ENCODE measurements at regions not wholly inside any gene's neighbourhood (a gene's known extent, or its start where the extent isn't known, plus 50 kb on each side); places are given as distances from the start of the nearest gene placed in this dataset.

DNA sequence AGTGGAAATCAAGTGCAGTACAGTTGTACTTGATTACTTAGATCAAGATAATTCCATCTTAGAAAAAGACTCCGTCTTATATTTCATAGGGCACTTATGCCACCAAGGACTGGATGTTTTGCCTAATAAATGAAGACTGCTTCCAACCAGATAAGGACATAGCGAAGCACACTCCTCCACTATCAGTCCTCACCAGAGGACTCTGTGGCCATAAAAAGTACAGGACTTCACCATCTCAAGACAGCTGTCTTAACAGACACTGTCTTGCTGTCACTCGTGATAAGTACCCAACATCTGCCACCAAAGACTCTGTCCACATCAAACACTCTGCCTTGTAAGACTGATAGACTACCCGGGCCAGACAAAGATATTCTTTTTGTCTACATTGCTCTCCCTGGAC lies 352.0 kb downstream of the TRAM1L1 start:
- H3K9ac ChIP-seq (ENCODE audit: low read depth in 1 of 3, low read length in 3 of 3): no peak overlapping the region
- no peaks in the 10 kb centered on the region for H3K9me3 ChIP-seq (ENCODE audit: control insufficient read depth in 3 of 3, low read length in 3 of 3)
- no peak overlapping the region for H3K27ac ChIP-seq (ENCODE audit: low read depth, low read length)
- H3K4me3 ChIP-seq (ENCODE audit: low read length in 3 of 3): no peak overlapping the region
- no peaks in the 10 kb centered on the region for H3K4me1 ChIP-seq (ENCODE audit: control insufficient read depth in 3 of 3, insufficient read depth in 3 of 3, low read length in 3 of 3)
- no peaks in the 10 kb centered on the region for H3K36me3 ChIP-seq (ENCODE audit: control insufficient read depth in 3 of 3, insufficient read depth in 3 of 3, low read length in 3 of 3)
- no peaks in the 10 kb centered on the region for H3K27me3 ChIP-seq (ENCODE audit: control insufficient read depth in 3 of 3, insufficient read depth in 3 of 3, low read length in 3 of 3)

DNA sequence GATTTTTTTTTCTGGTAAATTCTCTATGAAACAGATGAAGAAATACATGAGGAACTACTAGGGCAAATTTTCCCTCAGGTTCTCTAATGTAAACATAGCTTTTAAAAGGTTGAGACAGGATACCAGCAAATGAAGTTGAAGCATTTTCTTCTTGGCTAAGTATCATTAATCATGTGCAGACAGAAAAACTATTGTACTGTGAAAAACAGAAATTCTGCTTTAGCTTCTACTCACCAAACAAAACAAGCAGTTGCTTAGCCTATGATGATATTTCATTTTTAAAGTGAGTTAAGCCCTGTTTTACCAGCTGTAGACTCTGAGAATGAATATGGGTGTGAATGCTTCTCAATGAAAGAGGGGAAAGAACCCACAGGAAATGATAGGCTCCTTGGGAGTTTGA lies 358.9 kb downstream of the TRAM1L1 start:
- Histone ChIP-seq H3K36me3 (ENCODE audit: control insufficient read depth in 3 of 3, insufficient read depth in 3 of 3, low read length in 3 of 3) (no peaks in the 10 kb centered on the region), H3K9ac (ENCODE audit: low read depth in 1 of 3, low read length in 3 of 3) (no peak overlapping the region), H3K9me3 (ENCODE audit: control insufficient read depth in 3 of 3, low read length in 3 of 3) (no peaks in the 10 kb centered on the region), H3K4me3 (ENCODE audit: low read length in 3 of 3) (no peak overlapping the region), H3K4me1 (ENCODE audit: control insufficient read depth in 3 of 3, insufficient read depth in 3 of 3, low read length in 3 of 3) (no peaks in the 10 kb centered on the region), H3K27me3 (ENCODE audit: control insufficient read depth in 3 of 3, insufficient read depth in 3 of 3, low read length in 3 of 3) (no peaks in the 10 kb centered on the region), H3K27ac (ENCODE audit: low read depth, low read length) (no peak overlapping the region)

DNA sequence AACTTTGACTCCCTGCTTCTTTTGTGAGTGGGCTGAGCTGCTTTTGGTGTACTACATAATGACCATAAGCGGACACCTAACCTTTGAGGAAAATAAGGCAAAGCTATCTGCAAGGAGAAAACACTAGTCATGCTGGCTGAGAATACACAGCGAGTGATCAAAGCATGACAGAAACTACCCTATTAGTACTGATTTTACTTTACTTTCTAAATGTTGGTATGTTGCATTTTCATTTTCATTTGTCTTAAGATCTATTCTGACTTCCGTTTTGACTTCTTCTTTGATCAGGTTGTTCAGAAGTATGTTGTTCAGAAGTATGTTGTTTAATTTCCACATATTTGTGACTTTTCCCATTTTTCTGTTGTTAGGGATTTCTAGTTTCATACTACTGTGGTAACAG lies 361.1 kb downstream of the TRAM1L1 start:
- Histone ChIP-seq H3K4me1 (ENCODE audit: control insufficient read depth in 3 of 3, insufficient read depth in 3 of 3, low read length in 3 of 3) (no peaks in the 10 kb centered on the region), H3K9me3 (ENCODE audit: control insufficient read depth in 3 of 3, low read length in 3 of 3) (no peaks in the 10 kb centered on the region), H3K9ac (ENCODE audit: low read depth in 1 of 3, low read length in 3 of 3) (no peak overlapping the region), H3K36me3 (ENCODE audit: control insufficient read depth in 3 of 3, insufficient read depth in 3 of 3, low read length in 3 of 3) (no peaks in the 10 kb centered on the region), H3K27me3 (ENCODE audit: control insufficient read depth in 3 of 3, insufficient read depth in 3 of 3, low read length in 3 of 3) (no peaks in the 10 kb centered on the region), H3K4me3 (ENCODE audit: low read length in 3 of 3) (no peak overlapping the region), H3K27ac (ENCODE audit: low read depth, low read length) (no peak overlapping the region)

DNA sequence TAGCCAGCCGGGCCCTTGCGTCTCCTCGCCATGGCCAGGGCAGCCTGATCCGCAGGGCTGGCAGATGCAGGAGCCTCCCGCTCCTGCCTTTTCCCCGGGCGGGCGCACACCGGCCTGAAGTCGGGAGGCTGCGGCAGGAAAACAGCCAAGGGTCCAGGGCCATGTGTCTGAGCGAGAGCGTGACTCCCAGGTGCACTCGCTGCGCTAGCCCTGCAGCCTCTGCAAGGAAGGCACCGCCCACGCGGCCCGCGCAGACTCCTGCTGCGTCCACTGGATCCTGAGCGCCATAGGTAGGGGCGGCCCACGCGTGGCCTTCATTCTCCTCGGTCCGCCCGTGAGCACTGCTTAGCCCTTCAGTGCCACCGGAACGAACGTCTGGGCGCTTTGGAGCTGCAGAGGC lies 379.9 kb downstream of the TRAM1L1 start:
- no peak overlapping the region for H3K9ac ChIP-seq (ENCODE audit: low read depth in 1 of 3, low read length in 3 of 3)
- H3K36me3 ChIP-seq (ENCODE audit: control insufficient read depth in 3 of 3, insufficient read depth in 3 of 3, low read length in 3 of 3): no peaks in the 10 kb centered on the region
- H3K9me3 ChIP-seq (ENCODE audit: control insufficient read depth in 3 of 3, low read length in 3 of 3): peaks cover 0 to 2% (median 0%) of the 10 kb centered on the region in 3 donors
- no peak overlapping the region for H3K4me3 ChIP-seq (ENCODE audit: low read length in 3 of 3)
- H3K27me3 ChIP-seq (ENCODE audit: control insufficient read depth in 3 of 3, insufficient read depth in 3 of 3, low read length in 3 of 3): no peaks in the 10 kb centered on the region
- H3K27ac ChIP-seq (ENCODE audit: low read depth, low read length): no peak overlapping the region
- no peaks in the 10 kb centered on the region for H3K4me1 ChIP-seq (ENCODE audit: control insufficient read depth in 3 of 3, insufficient read depth in 3 of 3, low read length in 3 of 3)

DNA sequence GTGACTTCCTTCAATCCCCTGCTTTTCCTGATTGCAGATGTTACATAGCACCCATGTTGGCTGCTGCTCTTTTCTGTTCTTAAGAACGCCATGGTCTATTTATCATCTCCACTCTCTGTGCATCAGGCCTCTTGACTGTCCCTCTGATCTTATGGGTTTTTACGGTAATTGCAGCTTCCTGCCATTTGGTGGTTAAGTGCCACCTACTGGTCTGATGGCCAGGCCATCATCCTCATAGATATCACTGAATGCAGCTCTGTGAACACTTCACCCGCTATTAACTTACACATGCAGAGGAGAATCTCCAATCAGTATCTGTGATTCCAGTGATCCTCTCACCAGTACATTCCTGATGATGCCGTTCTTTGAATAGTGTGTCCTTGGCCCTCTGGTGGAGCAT lies 382.4 kb downstream of the TRAM1L1 start:
- Histone ChIP-seq H3K4me3 (ENCODE audit: low read length in 3 of 3) (no peak overlapping the region), H3K9me3 (ENCODE audit: control insufficient read depth in 3 of 3, low read length in 3 of 3) (peaks cover 0 to 7% (median 0%) of the 10 kb centered on the region in 3 donors), H3K36me3 (ENCODE audit: control insufficient read depth in 3 of 3, insufficient read depth in 3 of 3, low read length in 3 of 3) (no peaks in the 10 kb centered on the region), H3K27me3 (ENCODE audit: control insufficient read depth in 3 of 3, insufficient read depth in 3 of 3, low read length in 3 of 3) (no peaks in the 10 kb centered on the region), H3K27ac (ENCODE audit: low read depth, low read length) (no peak overlapping the region), H3K9ac (ENCODE audit: low read depth in 1 of 3, low read length in 3 of 3) (no peak overlapping the region), H3K4me1 (ENCODE audit: control insufficient read depth in 3 of 3, insufficient read depth in 3 of 3, low read length in 3 of 3) (no peaks in the 10 kb centered on the region)

DNA sequence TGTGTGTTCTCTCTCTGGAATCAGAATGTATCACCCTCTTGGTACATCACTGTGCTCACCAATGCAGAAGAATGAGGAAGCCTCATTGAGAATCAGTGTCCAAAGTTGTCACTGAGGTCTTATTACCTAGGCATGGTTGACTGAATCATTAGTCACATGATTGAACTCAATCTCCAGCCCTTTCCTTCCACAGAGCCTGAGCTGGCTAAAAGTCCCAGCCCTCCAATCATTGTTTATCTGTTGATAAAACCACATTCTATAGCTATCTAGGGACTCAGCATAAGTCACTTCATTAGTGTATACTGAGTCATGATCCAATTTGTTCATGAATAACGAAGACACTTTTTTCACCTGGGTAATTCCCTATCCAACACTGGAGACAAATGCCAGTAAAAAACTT lies 396.8 kb downstream of the TRAM1L1 start:
- H3K4me3 ChIP-seq (ENCODE audit: low read length in 3 of 3): no peak overlapping the region

DNA sequence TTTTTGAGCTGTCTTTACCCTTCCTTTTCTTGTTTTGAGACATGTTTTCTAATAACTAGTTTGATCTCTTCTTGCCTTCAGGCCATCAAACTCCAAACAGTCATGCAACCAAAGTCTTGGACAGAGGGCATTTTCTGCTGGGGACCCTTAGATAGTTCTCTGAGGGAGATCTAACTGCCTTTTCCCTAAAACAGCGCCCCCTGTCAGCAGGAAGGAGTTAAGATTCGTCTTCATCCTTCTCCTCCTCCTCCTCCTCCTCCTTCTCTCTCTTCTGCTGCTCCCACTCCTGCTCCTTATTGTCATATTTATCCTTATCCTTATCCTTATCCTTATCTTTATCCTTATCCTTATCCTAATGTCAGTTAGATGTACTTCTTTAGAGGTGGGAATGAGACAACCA lies 417.2 kb downstream of the TRAM1L1 start:
- Histone ChIP-seq H3K27me3 (ENCODE audit: control insufficient read depth in 3 of 3, insufficient read depth in 3 of 3, low read length in 3 of 3) (no peaks in the 10 kb centered on the region), H3K4me1 (ENCODE audit: control insufficient read depth in 3 of 3, insufficient read depth in 3 of 3, low read length in 3 of 3) (no peaks in the 10 kb centered on the region), H3K4me3 (ENCODE audit: low read length in 3 of 3) (no peak overlapping the region), H3K27ac (ENCODE audit: low read depth, low read length) (no peak overlapping the region), H3K9ac (ENCODE audit: low read depth in 1 of 3, low read length in 3 of 3) (no peak overlapping the region), H3K36me3 (ENCODE audit: control insufficient read depth in 3 of 3, insufficient read depth in 3 of 3, low read length in 3 of 3) (no peaks in the 10 kb centered on the region), H3K9me3 (ENCODE audit: control insufficient read depth in 3 of 3, low read length in 3 of 3) (no peaks in the 10 kb centered on the region)

More for the DNA sequence above, 396.8 kb downstream of the TRAM1L1 start:
- H3K9me3 ChIP-seq (ENCODE audit: control insufficient read depth in 3 of 3, low read length in 3 of 3): no peaks in the 10 kb centered on the region
- no peaks in the 10 kb centered on the region for H3K4me1 ChIP-seq (ENCODE audit: control insufficient read depth in 3 of 3, insufficient read depth in 3 of 3, low read length in 3 of 3)
- H3K9ac ChIP-seq (ENCODE audit: low read depth in 1 of 3, low read length in 3 of 3): no peak overlapping the region
- no peak overlapping the region for H3K27ac ChIP-seq (ENCODE audit: low read depth, low read length)
- H3K27me3 ChIP-seq (ENCODE audit: control insufficient read depth in 3 of 3, insufficient read depth in 3 of 3, low read length in 3 of 3): no peaks in the 10 kb centered on the region
- no peaks in the 10 kb centered on the region for H3K36me3 ChIP-seq (ENCODE audit: control insufficient read depth in 3 of 3, insufficient read depth in 3 of 3, low read length in 3 of 3)

DNA sequence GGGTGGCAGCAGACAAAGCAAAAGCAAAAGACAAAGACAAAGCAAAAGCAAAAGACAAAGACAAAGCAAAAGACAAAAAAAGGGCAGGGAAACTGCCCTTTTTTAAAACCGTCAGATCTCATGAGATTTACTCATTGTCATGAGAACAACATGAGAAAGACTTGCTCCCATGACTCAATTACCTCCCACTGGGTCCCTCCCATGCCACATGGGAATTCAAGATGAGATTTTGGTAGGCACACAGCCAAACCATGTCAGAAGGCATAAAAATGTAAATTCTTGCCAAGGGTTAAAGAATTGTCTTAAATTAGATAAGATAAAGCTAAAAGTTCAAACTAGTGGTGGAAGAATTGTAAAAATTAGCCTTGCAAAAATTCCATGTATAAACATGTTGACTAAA lies 419.7 kb downstream of the TRAM1L1 start:
- no peak overlapping the region for H3K9ac ChIP-seq (ENCODE audit: low read depth in 1 of 3, low read length in 3 of 3)
- no peaks in the 10 kb centered on the region for H3K27me3 ChIP-seq (ENCODE audit: control insufficient read depth in 3 of 3, insufficient read depth in 3 of 3, low read length in 3 of 3)
- H3K9me3 ChIP-seq (ENCODE audit: control insufficient read depth in 3 of 3, low read length in 3 of 3): peaks cover 0 to 2% (median 0%) of the 10 kb centered on the region in 3 donors
- H3K4me3 ChIP-seq (ENCODE audit: low read length in 3 of 3): no peak overlapping the region
- no peaks in the 10 kb centered on the region for H3K36me3 ChIP-seq (ENCODE audit: control insufficient read depth in 3 of 3, insufficient read depth in 3 of 3, low read length in 3 of 3)
- H3K27ac ChIP-seq (ENCODE audit: low read depth, low read length): no peak overlapping the region
- H3K4me1 ChIP-seq (ENCODE audit: control insufficient read depth in 3 of 3, insufficient read depth in 3 of 3, low read length in 3 of 3): no peaks in the 10 kb centered on the region

DNA sequence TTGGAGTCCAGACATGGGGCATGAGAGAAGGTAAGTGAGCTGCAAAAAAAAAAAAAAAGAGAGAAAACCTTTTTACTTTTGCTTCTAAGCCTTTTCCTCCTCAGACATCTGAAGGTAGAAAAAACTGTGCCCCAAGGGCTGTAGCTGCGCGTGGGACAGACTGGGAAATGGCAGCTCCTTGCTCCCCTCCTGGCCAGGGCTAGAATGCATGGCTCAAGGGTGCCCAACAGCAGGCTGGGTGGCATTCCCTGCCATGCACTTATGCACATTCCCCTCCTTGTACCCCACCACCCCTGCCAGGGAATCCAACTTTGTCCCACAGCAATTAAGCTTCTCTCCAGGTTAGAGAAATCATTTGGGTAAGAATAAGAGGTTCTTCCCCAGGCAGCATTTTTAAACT lies 421.2 kb downstream of the TRAM1L1 start:
- H3K27me3 ChIP-seq (ENCODE audit: control insufficient read depth in 3 of 3, insufficient read depth in 3 of 3, low read length in 3 of 3): no peaks in the 10 kb centered on the region
- H3K36me3 ChIP-seq (ENCODE audit: control insufficient read depth in 3 of 3, insufficient read depth in 3 of 3, low read length in 3 of 3): no peaks in the 10 kb centered on the region
- H3K9ac ChIP-seq (ENCODE audit: low read depth in 1 of 3, low read length in 3 of 3): no peak overlapping the region
- H3K27ac ChIP-seq (ENCODE audit: low read depth, low read length): no peak overlapping the region
- H3K4me1 ChIP-seq (ENCODE audit: control insufficient read depth in 3 of 3, insufficient read depth in 3 of 3, low read length in 3 of 3): no peaks in the 10 kb centered on the region
- peaks cover 0 to 2% (median 2%) of the 10 kb centered on the region in 3 donors for H3K9me3 ChIP-seq (ENCODE audit: control insufficient read depth in 3 of 3, low read length in 3 of 3)
- no peak overlapping the region for H3K4me3 ChIP-seq (ENCODE audit: low read length in 3 of 3)

DNA sequence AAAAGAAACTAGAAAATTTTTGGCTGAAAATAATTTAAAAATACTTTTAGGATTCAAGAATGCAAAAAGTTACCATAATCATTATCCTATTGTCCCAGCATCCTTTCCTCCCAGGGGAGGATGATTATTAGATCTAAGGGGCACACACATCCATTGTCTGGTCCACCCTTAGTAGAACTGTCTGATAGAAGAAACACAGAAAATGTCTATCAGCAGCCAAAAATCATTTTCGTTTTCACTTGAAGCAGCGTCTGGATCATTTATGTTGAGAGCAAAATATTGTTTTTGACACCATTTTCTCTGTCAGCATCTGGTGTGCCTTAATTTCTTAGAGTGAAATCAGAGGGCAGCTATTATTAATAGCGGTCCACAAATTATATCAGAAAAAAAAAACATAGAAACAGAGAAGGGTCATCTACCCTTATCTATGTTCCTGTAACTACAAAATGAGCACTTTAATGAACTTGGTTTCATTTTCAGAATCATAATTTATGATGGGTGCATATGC lies 446.3 kb downstream of the TRAM1L1 start:
- no peaks in the 10 kb centered on the region for H3K27me3 ChIP-seq (ENCODE audit: control insufficient read depth in 3 of 3, insufficient read depth in 3 of 3, low read length in 3 of 3)
- no peaks in the 10 kb centered on the region for H3K4me1 ChIP-seq (ENCODE audit: control insufficient read depth in 3 of 3, insufficient read depth in 3 of 3, low read length in 3 of 3)
- H3K36me3 ChIP-seq (ENCODE audit: control insufficient read depth in 3 of 3, insufficient read depth in 3 of 3, low read length in 3 of 3): no peaks in the 10 kb centered on the region
- no peaks in the 10 kb centered on the region for H3K9me3 ChIP-seq (ENCODE audit: control insufficient read depth in 3 of 3, low read length in 3 of 3)
- no peak overlapping the region for H3K4me3 ChIP-seq (ENCODE audit: low read length in 3 of 3)
- H3K27ac ChIP-seq (ENCODE audit: low read depth, low read length): no peak overlapping the region
- no peak overlapping the region for H3K9ac ChIP-seq (ENCODE audit: low read depth in 1 of 3, low read length in 3 of 3)

DNA sequence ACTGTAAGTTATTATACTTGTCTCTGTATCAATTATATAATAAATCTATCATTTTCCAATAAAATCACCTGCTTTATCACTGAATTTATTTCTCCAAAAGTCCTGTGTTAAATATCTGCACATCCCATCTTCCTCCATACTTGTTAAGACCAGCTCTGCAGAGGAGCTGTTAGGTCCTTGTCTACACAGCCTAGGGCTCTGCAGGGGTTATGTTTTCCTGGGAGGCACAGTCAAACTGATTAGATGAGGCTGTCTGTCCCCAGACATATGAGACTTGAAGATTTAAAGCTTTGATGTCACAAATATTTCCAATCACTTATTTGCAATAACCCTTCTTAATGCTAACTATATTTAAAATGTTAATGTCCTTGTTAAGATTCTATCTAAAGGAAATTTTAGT lies 446.8 kb downstream of the TRAM1L1 start:
- H3K27ac ChIP-seq (ENCODE audit: low read depth, low read length): no peak overlapping the region
- H3K4me1 ChIP-seq (ENCODE audit: control insufficient read depth in 3 of 3, insufficient read depth in 3 of 3, low read length in 3 of 3): no peaks in the 10 kb centered on the region
- no peaks in the 10 kb centered on the region for H3K9me3 ChIP-seq (ENCODE audit: control insufficient read depth in 3 of 3, low read length in 3 of 3)
- no peak overlapping the region for H3K9ac ChIP-seq (ENCODE audit: low read depth in 1 of 3, low read length in 3 of 3)
- H3K27me3 ChIP-seq (ENCODE audit: control insufficient read depth in 3 of 3, insufficient read depth in 3 of 3, low read length in 3 of 3): no peaks in the 10 kb centered on the region
- no peaks in the 10 kb centered on the region for H3K36me3 ChIP-seq (ENCODE audit: control insufficient read depth in 3 of 3, insufficient read depth in 3 of 3, low read length in 3 of 3)
- H3K4me3 ChIP-seq (ENCODE audit: low read length in 3 of 3): no peak overlapping the region
